IMR-90 (cell line): ENCODE measurements at regions not wholly inside any gene's neighbourhood (a gene's known extent, or its start where the extent isn't known, plus 50 kb on each side); places are given as distances from the start of the nearest gene placed in this dataset.

ENCODE experiments used
- ATAC-seq: fragments of 200-7000 bp; cut with Tn5 transposase; 2 replicates; pipeline ENCODE4 v1.9.1; 2020; ENCODE audit warnings: low read depth, mild to moderate bottlenecking, moderate library complexity
- BruUV-seq: library from RNA; stranded (reverse); fragments of 400-500 nt; replicated peaks from 2 replicates; lab custom pipeline; 2021; lab: Mats Ljungman, UMichigan
- CTCF ChIA-PET: fragments of 300-600 bp; formaldehyde crosslinking; extraction: SDS; loops from one replicate; lab custom pipeline; 2021; ENCODE audit warnings: antibody characterized with exemption; lab: Yijun Ruan, JAX
- POLR2A ChIA-PET: fragments of 300-600 bp; sonication (Branson Sonifier 250); formaldehyde crosslinking; loops from one replicate; lab custom pipeline; 2022; ENCODE audit warnings: antibody characterized with exemption; ENCODE audit not compliant: unreplicated experiment; lab: Charles Lee
- DNase-seq: peaks from one replicate; pipeline ENCODE4 v3.0.0; 2013
- H2AFZ ChIP-seq: replicated peaks from 2 replicates; pipeline ENCODE3; 2013; ENCODE audit warnings: low read length, mild to moderate bottlenecking; ENCODE audit not compliant: poor library complexity
- H2AK5ac ChIP-seq: 2 replicates; pipeline ENCODE4 v1.6.1; 2013; ENCODE audit warnings: low read depth, low read length, inconsistent platforms
- H2AK9ac ChIP-seq: replicated peaks from 2 replicates; pipeline ENCODE3; 2013; ENCODE audit warnings: mild to moderate bottlenecking, low read depth, low read length, moderate library complexity; ENCODE audit not compliant: poor library complexity
- H2BK120ac ChIP-seq: 2 replicates; pipeline ENCODE4 v1.6.1; 2013; ENCODE audit warnings: low read depth, low read length, inconsistent platforms
- H2BK15ac ChIP-seq: 3 replicates; pipeline ENCODE4 v1.6.1; 2013; ENCODE audit warnings: low read depth, low read length, inconsistent platforms
- H2BK20ac ChIP-seq: 2 replicates; pipeline ENCODE4 v1.6.1; 2013; ENCODE audit warnings: low read depth, mild to moderate bottlenecking, inconsistent platforms, low read length, moderate library complexity
- H2BK5ac ChIP-seq: 2 replicates; pipeline ENCODE4 v1.6.1; 2013; ENCODE audit warnings: mild to moderate bottlenecking, low read depth, low read length, inconsistent platforms; ENCODE audit not compliant: poor library complexity, severe bottlenecking
- H3K14ac ChIP-seq: replicated peaks from 2 replicates; pipeline ENCODE4 v1.6.1; 2013; ENCODE audit warnings: low read depth, low read length, inconsistent platforms
- H3K18ac ChIP-seq: 2 replicates; pipeline ENCODE4 v1.6.1; 2013; ENCODE audit warnings: low read depth, low read length, control low read depth
- H3K23ac ChIP-seq: 2 replicates; pipeline ENCODE4 v1.6.1; 2013; ENCODE audit warnings: low read depth, low read length, inconsistent platforms
- H3K27ac ChIP-seq: 2 replicates; pipeline ENCODE4 v1.5.1; 2013; ENCODE audit warnings: mild to moderate bottlenecking, control low read depth, low read length; ENCODE audit not compliant: insufficient read depth
- H3K27me3 ChIP-seq: 2 replicates; pipeline ENCODE4 v1.6.1; 2013; ENCODE audit warnings: low read length; ENCODE audit not compliant: control insufficient read depth, insufficient read depth
- H3K36me3 ChIP-seq: 2 replicates; pipeline ENCODE4 v1.6.1; 2013; ENCODE audit warnings: low read length, mixed read lengths; ENCODE audit not compliant: control insufficient read depth, insufficient read depth
- H3K4ac ChIP-seq: 2 replicates; pipeline ENCODE4 v1.6.1; 2013; ENCODE audit warnings: low read depth, low read length, inconsistent platforms
- H3K4me1 ChIP-seq: 2 replicates; pipeline ENCODE4 v1.6.1; 2013; ENCODE audit warnings: low read length, mixed read lengths; ENCODE audit not compliant: control insufficient read depth, insufficient read depth
- H3K4me2 ChIP-seq: 2 replicates; pipeline ENCODE4 v1.6.1; 2013; ENCODE audit warnings: low read depth, mild to moderate bottlenecking, control low read depth, low read length, moderate library complexity
- H3K4me3 ChIP-seq: 2 replicates; pipeline ENCODE4 v1.5.1; 2013; ENCODE audit warnings: low read depth, mild to moderate bottlenecking, control low read depth, low read length, moderate library complexity; ENCODE audit not compliant: insufficient read depth
- H3K56ac ChIP-seq: 2 replicates; pipeline ENCODE4 v1.6.1; 2013; ENCODE audit warnings: low read length, inconsistent platforms; ENCODE audit not compliant: insufficient read depth; ENCODE audit errors: extremely low read depth
- H3K79me1 ChIP-seq, 2 experiments: 2 replicates each; pipeline ENCODE4 v1.6.1; 2013; ENCODE audit warnings: low read length in 2 of 2, inconsistent platforms in 1 of 2, low read depth in 1 of 2
- H3K9ac ChIP-seq: 2 replicates; pipeline ENCODE4 v1.6.1; 2013; ENCODE audit warnings: low read depth, low read length, control low read depth
- H3K9me1 ChIP-seq: 2 replicates; pipeline ENCODE4 v1.6.1; 2013; ENCODE audit warnings: low read length, inconsistent platforms; ENCODE audit not compliant: insufficient read depth
- H3K9me3 ChIP-seq: 2 replicates; pipeline ENCODE4 v1.6.1; 2013; ENCODE audit warnings: low read length; ENCODE audit not compliant: control insufficient read depth, insufficient read depth
- H4K20me1 ChIP-seq: 2 replicates; pipeline ENCODE4 v1.6.1; 2013; ENCODE audit warnings: low read length, inconsistent platforms; ENCODE audit not compliant: insufficient read depth
- H4K5ac ChIP-seq: 2 replicates; pipeline ENCODE4 v1.6.1; 2013; ENCODE audit warnings: mild to moderate bottlenecking, low read depth, low read length, control low read depth
- H4K8ac ChIP-seq, 2 experiments: 2 replicates each; pipeline ENCODE4 v1.6.1; 2013; ENCODE audit warnings: low read depth in 2 of 2, low read length in 2 of 2, control low read depth in 1 of 2, inconsistent platforms in 1 of 2
- H4K91ac ChIP-seq: 2 replicates; pipeline ENCODE4 v1.6.1; 2013; ENCODE audit warnings: low read depth, low read length, inconsistent platforms; ENCODE audit not compliant: insufficient read depth
- BHLHE40 ChIP-seq: fragments of 150-350 bp; IDR thresholded peaks from 2 replicates; pipeline ENCODE4 v1.6.1; 2016; ENCODE audit warnings: mild to moderate bottlenecking, low read depth, low read length
- CHD1 ChIP-seq: IDR thresholded peaks from 2 replicates; pipeline ENCODE4 v1.6.1; 2012; ENCODE audit warnings: low read depth, low read length, improper control_type of control experiment
- FOS ChIP-seq: fragments of 150-350 bp; IDR thresholded peaks from 2 replicates; pipeline ENCODE4 v1.6.1; 2016; ENCODE audit warnings: low read depth, low read length
- MAFK ChIP-seq: IDR thresholded peaks from 2 replicates; pipeline ENCODE4 v1.6.1; 2012; ENCODE audit warnings: low read depth, low read length, improper control_type of control experiment
- POLR2A ChIP-seq: IDR thresholded peaks from 2 replicates; pipeline ENCODE4 v1.6.1; 2012; ENCODE audit warnings: mild to moderate bottlenecking, low read depth, low read length
- RAD21 ChIP-seq: IDR thresholded peaks from 2 replicates; pipeline ENCODE4 v1.6.1; 2012; ENCODE audit warnings: low read length, improper control_type of control experiment
- RCOR1 ChIP-seq: IDR thresholded peaks from 2 replicates; pipeline ENCODE4 v1.6.1; 2012; ENCODE audit warnings: mild to moderate bottlenecking, low read length, improper control_type of control experiment; ENCODE audit not compliant: insufficient replicate concordance
- WGBS, 2 experiments: methylation state at CpG; one replicate each; pipeline versions ENCODE4 v1.1.5 to v1.1.7; 2013; ENCODE audit warnings: missing lambda C conversion rate in 2 of 2; ENCODE audit not compliant: insufficient read length in 1 of 2; ENCODE audit errors: extremely low coverage in 2 of 2; 5-methylcytosine and 5-hydroxymethylcytosine counted together
- dilution Hi-C: fragments of 300-500 bp; cut with HindIII; formaldehyde crosslinking; loops from one replicate; pipeline ENCODE4 v1.14.3; 2018; ENCODE audit warnings: low sequenced_read_pairs; ENCODE audit not compliant: unreplicated experiment
- in situ Hi-C: fragments of 300-500 bp; cut with MboI; formaldehyde crosslinking; loops from 3 replicates; pipeline ENCODE4 v1.14.3; 2019; ENCODE audit warnings: low sequenced_read_pairs, inconsistent platforms, mixed read lengths
- intact Hi-C: fragments of 100-400 bp; cut with micrococcal nuclease; formaldehyde crosslinking; loops from 2 replicates; pipeline ENCODE4 v1.10.0; 2022
- TF ChIP-seq, protein P1 (sequence below): fragments of 150-350 bp; IDR thresholded peaks from 2 replicates; pipeline ENCODE4 v1.6.1; 2017; ENCODE audit warnings: mild to moderate bottlenecking, antibody characterized with exemption, low read length, low read depth

DNA sequence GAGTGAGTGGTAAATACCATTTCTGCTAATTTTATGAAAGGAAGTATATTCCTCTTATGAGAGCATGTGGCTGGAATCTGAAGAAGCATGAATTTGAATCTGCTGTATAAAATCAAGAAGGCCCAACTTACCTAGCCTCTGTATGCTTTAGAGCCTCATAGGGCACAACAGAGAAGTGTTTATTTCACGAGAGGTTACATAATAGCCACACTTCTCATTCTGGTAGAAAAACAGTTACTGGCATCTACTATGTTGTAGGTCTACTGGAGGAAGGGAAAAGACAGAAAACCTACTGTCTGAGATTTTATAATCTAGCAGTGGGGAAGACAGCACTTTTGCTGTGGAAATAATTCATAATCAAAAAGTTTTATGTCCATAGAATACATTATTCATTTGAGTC lies 172.6 kb upstream of the ZNF608 start:
- no peaks in the 10 kb centered on the region; the same call in 1 of the 2 replicates for H3K4me1 ChIP-seq
- H3K4ac ChIP-seq: no peak overlapping the region
- no peak overlapping the region for H3K56ac ChIP-seq
- intact Hi-C loops (no loop called here), dilution Hi-C loops (no loop called here), in situ Hi-C loops (no loop called here)
- no peak overlapping the region for H4K91ac ChIP-seq
- H3K4me2 ChIP-seq: no peak overlapping the region
- no peaks in the 10 kb centered on the region for H3K9me3 ChIP-seq
- H3K18ac ChIP-seq: no peak overlapping the region
- no peak overlapping the region for H2AFZ ChIP-seq
- H3K27ac ChIP-seq: no peak overlapping the region
- no peaks in the 10 kb centered on the region for H3K79me1 ChIP-seq
- no peak overlapping the region for H4K8ac ChIP-seq
- no peak overlapping the region for H2BK15ac ChIP-seq
- no CpG with 5 or more reads among the region's 1 CpG for WGBS, 2 experiments
- no TSS peak for BruUV-seq
- H3K36me3 ChIP-seq: no peaks in the 10 kb centered on the region
- H3K23ac ChIP-seq: no peak overlapping the region
- H4K20me1 ChIP-seq: no peaks in the 10 kb centered on the region
- H2AK5ac ChIP-seq: no peak overlapping the region
- H2BK5ac ChIP-seq: no peak overlapping the region
- no peak overlapping the region for H4K5ac ChIP-seq
- DNase-seq: no peak
- ATAC-seq: no peak
- no peaks in the 10 kb centered on the region for H3K27me3 ChIP-seq
- no peak overlapping the region for H3K9ac ChIP-seq
- H3K4me3 ChIP-seq: no peak overlapping the region
- no peak for TF ChIP-seq FOS
- no peak for TF ChIP-seq MAFK
- no peak for TF ChIP-seq BHLHE40
- TF ChIP-seq, protein P1, sequence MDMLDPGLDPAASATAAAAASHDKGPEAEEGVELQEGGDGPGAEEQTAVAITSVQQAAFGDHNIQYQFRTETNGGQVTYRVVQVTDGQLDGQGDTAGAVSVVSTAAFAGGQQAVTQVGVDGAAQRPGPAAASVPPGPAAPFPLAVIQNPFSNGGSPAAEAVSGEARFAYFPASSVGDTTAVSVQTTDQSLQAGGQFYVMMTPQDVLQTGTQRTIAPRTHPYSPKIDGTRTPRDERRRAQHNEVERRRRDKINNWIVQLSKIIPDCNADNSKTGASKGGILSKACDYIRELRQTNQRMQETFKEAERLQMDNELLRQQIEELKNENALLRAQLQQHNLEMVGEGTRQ: no peak
- TF ChIP-seq CHD1: no peak
- no peak for TF ChIP-seq RCOR1
- TF ChIP-seq RAD21: no peak
- TF ChIP-seq POLR2A: no peak
- no peak overlapping the region for H2BK20ac ChIP-seq
- no peak overlapping the region for H2BK120ac ChIP-seq
- CTCF ChIA-PET: no interaction called here
- no peaks in the 10 kb centered on the region for H3K9me1 ChIP-seq
- H2AK9ac ChIP-seq: no peak overlapping the region
- H3K14ac ChIP-seq: no peak overlapping the region
- POLR2A ChIA-PET: no interaction called here
